Esophagus muscularis mucosa (tissue), 3 donors: ENCODE measurements at regions not wholly inside any gene's neighbourhood (a gene's known extent, or its start where the extent isn't known, plus 50 kb on each side); places are given as distances from the start of the nearest gene placed in this dataset.

Experiments
- CTCF ChIP-seq, 3 experiments: fragments of 200-600 bp in 2 of 3; fragments of 450-650 bp in 1 of 3; sonication (generic) in 2 of 3; IDR thresholded peaks; one replicate each; pipeline ENCODE4 v1.5.1; 2017 to 2019; ENCODE audit warnings: antibody characterized with exemption in 3 of 3, mild to moderate bottlenecking in 2 of 3, moderate library complexity in 1 of 3
- POLR2A ChIP-seq: fragments of 450-650 bp; IDR thresholded peaks from one replicate; pipeline ENCODE4 v1.6.1; 2017; ENCODE audit warnings: antibody characterized with exemption, moderate library complexity, mild to moderate bottlenecking, low read depth

DNA sequence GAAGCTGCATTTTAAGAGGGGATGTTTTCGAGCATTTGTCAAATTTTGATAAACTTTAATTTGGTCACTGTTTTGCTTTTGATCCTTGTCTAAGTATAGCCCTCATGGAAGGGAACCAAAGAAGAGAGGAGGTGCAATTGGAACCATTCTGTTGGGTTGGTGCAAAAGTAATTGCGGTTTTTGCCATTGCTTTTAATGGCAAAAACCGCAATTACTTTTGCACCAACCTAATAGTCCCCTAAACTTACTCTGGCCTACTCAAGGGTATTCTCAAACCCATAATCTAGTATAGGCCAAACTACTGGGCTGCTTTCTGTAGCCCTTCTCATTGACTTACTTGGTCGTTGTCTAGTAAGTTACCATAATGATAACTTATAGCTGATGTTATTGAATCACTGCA lies 634.7 kb downstream of the MAFB start:
- no peak for TF ChIP-seq CTCF (IDR thresholded peaks at IDR 0.05)
- no peak for TF ChIP-seq POLR2A
